Posterior vena cava (tissue), 2 donors: ENCODE measurements at regions not wholly inside any gene's neighbourhood (a gene's known extent, or its start where the extent isn't known, plus 50 kb on each side); places are given as distances from the start of the nearest gene placed in this dataset.
"Not testable (repeated sequence)": the region's sequence is repeated elsewhere in the genome, so short reads cannot be mapped to it uniquely, and the experiment has no call there.

Experiments used
- DNase-seq: peaks from one replicate; pipeline ENCODE4 v3.0.0-alpha.2; 2020; ENCODE audit warnings: low spot score
- intact Hi-C, 2 donors: fragments of 100-400 bp; cut with DNase I; formaldehyde crosslinking; loops; one replicate each; pipeline versions ENCODE4 v1.14.1 to v1.14.2; 2022 to 2023
- donor health status: DM: yes; HTN: yes; CAD: no.
- donor health status: DM: yes; HTN: yes; CAD: no.

DNA sequence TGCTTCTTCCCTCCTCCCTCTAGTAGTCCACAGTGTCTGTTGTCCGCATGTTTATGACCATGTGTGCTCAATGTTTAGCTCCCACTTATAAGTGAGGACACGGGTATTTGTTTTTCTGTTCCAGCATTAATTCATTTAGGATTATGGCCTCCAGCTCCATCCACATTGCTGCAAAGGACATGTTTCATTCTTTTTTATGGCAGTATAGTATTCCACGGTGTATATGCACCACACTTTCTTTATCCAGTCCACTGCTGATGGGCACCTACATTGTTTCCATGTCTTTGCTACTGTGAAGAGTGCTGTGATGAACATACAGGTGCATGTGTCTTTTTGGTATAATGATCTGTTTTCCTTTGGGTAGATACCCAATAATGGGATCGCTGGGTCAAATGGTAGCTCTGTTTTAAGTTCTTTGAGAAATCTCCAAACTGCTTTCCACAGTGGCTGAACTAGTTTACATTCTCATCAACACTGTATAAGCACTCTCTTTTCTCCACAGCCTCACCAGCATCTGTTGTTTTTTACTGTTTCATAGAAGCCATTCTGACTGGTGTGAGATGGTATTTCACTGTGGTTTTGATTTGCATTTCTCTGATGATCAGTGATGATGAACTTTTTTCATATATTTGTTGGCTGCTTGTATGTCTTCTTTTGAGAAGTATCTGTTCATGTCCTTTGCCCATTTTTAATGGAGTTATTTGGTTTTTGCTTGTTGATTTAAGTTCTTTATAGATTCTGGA, 63.0 kb upstream of the SLC22A16 start:
- intact Hi-C loops, DNase-seq: not testable (repeated sequence)

DNA sequence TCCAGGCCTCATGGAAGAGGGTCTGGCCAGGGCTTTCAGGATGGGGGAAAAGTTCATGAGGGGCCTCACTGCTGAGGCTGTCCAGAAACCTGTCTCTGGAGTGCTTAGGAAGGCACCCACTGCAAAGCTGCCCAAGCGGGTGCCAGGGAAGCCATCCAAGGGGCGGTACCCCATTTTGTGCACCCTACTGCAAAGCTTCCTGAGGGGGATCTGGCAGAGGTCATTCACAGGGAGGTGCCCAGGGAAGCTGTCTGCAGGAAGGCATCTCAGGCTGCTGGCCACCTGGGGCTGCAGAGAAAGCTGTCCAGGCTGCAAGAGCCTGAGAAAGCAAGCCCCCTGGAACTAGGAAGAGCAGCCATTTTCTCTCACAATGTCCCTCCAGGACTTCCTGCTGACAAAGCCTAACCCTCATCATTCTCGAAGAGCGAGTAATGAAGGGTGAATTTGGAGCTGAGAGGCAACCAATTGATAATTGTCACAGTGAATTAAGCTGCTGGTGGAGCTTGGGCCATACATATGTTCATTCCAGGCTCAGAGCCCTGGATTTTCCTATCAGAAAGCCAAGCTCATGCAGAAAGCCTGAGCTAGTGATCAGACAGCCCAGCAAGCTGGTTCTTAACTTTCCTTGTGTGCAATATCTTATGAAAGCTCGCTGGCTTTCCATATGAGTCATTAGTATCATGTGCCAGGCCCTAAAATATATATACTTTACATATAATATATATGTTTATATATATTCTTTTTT, 62.2 kb upstream of the SLC22A16 start:
- no peak for DNase-seq
- intact Hi-C loops: no loop called here

DNA sequence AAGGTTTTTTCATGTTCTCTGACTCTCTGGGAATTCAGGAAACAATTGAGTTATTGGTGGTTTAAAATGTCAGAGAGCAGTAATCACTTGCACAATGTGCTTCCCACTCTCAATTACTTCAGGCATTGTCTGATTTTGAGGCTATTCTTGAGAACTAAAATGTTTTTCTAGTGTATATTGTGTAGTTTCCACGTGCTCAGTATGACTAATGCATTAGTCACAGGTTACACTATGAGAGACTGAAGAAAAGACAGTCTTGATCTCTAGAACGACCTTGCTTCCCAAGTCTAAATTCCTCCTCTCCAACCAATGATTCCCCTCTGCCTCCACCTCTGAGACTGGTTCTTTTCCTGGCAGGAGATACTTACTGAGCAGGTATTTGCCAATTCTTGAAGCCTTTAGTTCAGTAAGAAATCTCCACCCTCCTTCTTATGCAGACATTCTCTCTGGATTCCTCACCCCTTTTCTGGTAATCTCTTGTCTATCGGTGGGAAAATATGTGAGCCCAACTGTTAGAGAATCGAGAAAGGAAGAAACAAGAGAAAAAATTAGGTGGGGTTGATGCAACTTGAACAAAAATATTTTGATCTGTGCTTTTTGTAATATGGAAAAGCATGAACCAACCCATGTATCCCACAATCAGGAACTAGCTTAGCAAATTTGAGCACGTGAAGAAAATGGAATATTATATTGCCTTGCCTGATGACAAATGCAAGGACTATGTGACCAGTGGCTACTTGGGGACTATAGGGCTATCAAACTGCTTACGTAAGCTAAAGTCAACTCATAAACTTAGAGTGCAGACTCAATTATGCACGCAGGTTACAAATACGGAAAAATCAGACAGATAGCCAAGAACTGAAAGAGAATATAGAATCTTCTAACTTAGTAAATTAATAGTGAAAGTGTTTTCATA, 61.1 kb upstream of the SLC22A16 start:
- no peak for DNase-seq
- intact Hi-C loops: no loop called here

DNA sequence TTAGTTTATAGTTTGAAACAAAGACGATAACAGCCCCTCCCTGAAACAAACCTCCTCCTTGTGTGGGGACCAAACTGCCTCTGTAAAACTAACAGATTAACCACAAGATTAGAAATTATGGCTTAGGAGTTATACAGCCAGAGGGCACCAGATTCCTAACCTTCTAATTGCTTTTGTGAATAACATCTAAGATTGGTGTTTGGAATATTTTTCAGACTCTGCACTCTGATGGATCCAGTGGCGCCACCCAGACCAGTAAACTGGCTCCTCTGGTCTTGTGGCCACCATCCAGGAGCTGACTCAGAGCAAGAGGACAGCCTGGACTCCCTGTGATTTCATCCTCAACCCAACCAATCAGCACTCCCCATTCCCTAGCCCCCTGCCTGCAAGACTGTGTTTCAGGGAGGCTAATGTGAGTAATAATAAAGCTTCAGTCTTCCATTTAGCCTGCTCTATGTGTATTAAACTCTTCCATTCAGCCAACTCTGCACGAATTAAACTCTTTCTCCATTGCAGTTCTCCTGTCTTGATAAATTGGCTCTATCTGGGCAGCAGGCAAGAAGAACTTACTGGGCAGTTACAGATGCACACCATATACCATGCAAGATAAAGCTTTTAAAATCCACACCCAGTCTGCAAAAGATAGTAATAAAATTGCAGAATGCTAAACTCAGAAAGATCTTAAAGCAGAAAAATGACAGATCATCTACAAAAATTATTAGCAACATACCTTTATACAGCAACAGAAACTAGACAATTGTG, 58.5 kb upstream of the SLC22A16 start:
- no peak for DNase-seq
- intact Hi-C loops: no loop called here

DNA sequence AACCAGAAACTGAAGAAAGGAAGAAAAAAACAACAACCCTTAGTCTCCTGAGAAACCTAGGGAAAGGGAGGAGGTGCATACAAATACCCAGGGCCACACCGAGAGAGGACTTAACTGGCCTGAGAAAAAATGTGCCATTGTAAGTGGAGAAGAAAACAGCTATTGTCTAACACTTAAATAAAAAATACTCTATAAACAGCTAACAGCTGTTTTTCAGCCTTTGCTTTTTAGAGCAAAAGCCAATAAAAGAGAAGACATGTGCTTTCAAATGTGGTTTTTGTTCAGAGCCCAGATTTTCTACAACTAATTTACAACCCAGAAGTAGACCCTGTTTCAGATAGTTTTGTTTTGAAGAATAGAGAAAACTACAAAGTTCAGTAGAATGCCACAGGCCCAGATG, 56.0 kb upstream of the SLC22A16 start:
- intact Hi-C loops: no loop called here
- no peak for DNase-seq

DNA sequence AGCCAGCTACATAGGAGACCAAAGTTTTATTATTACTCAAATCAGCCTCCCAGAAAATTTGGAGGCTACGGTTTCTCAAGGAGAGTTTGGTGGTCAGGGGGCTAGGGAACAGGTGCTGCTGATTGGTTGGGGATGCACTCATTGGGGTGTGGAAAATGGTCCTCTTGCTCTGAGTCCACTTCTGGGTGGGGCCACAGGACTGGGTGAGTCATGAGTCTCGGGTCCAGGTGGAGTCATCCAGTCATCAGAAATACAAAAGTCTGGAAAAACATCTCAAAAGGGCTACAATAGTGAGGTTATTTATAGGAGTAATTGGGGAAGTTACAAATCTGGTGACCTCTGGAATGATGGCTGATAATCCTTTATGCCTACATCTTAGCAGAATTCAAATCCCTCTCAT, 54.3 kb upstream of the SLC22A16 start:
- no peak for DNase-seq
- intact Hi-C loops: no loop called here

DNA sequence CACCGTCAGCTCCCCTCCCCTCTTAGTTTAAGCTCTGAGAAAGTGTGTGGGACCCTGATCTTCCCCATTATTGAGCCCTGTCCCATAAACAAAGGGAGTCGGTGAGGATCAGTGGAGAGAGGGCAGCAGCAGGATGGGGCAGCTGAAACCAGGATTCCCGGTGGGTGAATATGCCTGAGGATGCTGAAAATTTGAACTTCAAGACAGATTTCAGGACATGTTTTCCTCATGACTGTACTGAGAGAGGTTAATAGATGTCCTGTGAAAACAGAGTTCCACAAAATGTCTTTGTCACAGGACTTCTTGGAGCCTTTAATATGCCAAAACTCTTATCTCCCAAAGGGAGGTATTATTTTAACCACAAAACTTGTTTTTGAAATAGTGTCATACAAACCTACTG, 53.5 kb upstream of the SLC22A16 start:
- intact Hi-C loops: loop anchor here (10.0 kb wide), 3 partner anchors 355 to 425 kb away; partner anchors contain the start of gene GTF3C6 (in 1 of the 2)
- DNase-seq: no peak

DNA sequence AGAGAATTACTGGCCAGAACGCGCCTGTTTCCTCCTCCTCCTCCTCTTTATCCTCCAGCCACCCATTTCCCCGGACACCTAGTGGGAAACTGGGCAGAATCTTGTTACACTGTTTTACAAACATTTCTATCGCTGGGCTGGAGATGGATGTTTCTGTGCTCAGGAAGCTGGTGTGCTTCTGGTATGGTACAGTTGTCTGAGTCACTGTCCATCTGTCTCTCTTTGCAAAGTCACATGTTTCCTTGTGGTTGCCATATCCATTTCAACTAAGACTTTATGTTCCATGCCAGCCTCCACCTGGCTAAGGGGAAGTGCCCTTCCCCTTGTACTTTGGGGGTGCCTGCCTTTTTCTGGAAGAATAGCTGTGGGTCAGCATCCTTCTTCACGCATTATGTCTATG, 52.9 kb upstream of the SLC22A16 start:
- intact Hi-C loops: loop anchor here (10.0 kb wide), 3 partner anchors 355 to 425 kb away; partner anchors contain the start of gene GTF3C6 (in 1 of the 2)
- DNase-seq: no peak

DNA sequence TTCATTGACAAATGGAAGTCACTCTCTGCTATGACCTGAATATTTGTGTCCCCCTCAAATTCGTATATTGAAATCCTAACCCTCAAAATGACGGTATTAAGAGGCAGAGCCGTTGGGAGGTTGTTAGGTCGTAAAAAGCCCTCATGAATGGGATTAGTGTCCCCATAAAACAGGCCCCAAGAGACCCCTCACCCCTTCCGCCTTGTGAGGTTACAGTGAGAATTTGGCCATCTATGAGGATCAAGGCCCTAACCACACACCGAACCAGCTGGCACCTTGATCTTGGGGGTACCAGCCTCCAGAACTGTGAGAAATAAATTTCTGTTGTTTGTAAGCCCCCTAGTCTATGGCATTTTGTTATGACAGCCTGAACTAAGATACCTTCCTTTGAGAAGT, 52.5 kb upstream of the SLC22A16 start:
- DNase-seq: no peak
- intact Hi-C loops: loop anchor here (10.0 kb wide), 3 partner anchors 356 to 426 kb away; partner anchors contain the start of gene GTF3C6 (in 1 of the 2)

DNA sequence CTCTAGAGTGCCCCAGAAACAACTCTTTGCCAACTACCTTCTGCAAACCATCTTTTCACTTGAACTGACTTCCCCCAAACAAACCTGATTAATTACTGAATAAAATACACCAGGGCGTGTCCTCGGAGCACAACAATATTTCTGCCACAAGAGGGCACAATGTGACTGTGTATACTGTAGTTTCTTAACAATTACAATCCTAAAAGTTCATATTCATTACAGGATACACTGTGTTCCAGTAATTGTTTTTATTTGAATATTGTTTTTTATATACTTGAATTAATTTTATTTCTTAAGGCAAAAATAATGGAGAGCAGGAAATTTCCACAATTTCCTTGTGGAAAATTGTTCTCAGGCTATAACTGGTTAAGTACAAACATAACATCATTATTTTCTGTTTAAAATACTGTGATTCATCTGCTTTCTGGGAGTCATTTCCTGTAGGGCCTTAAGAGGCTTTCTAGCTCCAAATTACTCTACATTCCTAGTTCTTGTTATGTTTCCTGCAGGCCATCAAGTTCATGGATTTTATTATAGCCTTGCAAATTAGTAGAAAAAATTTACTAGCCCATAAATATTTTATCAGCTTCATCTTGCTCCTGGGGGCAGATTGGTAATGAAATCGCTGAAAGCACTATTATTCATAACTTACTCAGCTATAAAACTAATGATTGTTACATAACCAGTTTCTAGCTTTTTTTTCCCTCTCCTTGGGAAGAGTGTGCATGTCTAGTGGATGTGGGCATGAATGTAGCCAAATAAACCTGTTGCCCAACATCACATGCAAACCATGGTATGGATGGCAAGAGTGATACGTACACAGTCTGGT, 51.9 kb upstream of the SLC22A16 start:
- intact Hi-C loops: loop anchor here (10.0 kb wide), 3 partner anchors 356 to 426 kb away; partner anchors contain the start of gene GTF3C6 (in 1 of the 2)
- DNase-seq: no peak

DNA sequence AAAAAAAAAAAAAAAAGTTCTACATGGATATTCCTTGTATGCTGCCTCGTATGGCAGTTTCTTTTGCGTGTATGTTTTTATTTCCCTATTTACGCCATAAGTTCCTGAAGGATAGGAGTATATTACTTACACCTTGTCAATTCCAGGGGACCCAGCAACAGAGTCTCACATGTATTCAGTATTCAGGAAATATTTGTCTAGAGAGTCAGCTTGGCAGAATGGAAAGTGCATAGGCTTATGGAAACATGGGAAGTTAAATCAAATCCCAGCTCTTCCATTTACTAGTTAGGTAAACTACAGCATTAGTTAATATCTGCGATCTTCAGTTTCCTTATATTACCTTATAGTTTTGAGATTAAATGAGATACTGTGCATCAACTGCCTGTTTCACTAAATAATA, 51.1 kb upstream of the SLC22A16 start:
- intact Hi-C loops: loop anchor here (10.0 kb wide), 3 partner anchors 357 to 427 kb away; partner anchors contain the start of gene GTF3C6 (in 1 of the 2)

DNA sequence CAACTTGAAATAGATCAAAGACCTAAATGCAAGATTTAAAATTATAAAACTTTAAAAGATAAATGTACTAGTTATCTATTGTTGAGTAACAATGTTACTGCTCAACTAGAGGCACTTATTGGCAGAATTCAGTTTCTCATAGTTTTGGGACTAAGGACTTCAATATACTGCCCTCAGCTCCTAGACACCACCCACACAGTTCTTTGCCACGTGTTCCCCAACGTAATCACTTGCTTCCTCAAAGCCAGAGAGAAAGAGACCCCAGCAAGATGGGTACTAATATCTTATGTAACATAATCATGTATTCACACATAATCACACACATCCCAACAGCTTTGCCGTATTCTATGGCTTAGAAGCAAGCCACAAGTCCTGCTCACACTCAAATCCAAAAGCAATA, 50.3 kb upstream of the SLC22A16 start:
- intact Hi-C loops: loop anchor here (10.0 kb wide), 3 partner anchors 358 to 428 kb away; partner anchors contain the start of gene GTF3C6 (in 1 of the 2)
- DNase-seq: no peak

More for the DNA sequence above, 51.1 kb upstream of the SLC22A16 start:
- no peak for DNase-seq
